Heart right ventricle (tissue), 16 donors: ENCODE measurements at regions not wholly inside any gene's neighbourhood (a gene's known extent, or its start where the extent isn't known, plus 50 kb on each side); places are given as distances from the start of the nearest gene placed in this dataset.
A peak's percentile ranks its signal among the peaks of the same experiment; 100 is the strongest.

Experiments used
- ATAC-seq, 8 donors: fragments of 200-7000 bp; cut with Tn5 transposase; one replicate each; pipeline ENCODE4 v1.9.1; 2020; ENCODE audit warnings: mild to moderate bottlenecking in 8 of 8, moderate library complexity in 8 of 8, moderate number of reproducible peaks in 1 of 8
- DNase-seq, 2 donors: peaks; one replicate each; pipeline ENCODE4 v3.0.0-alpha.2; 2020
- H3K27ac ChIP-seq, 10 donors: fragments of 200-600 bp; sonication (generic) in 2 of 10; one replicate each; pipeline versions ENCODE4 v1.5.0 to v1.8.0; 2020 to 2022; ENCODE audit warnings: mild to moderate bottlenecking in 3 of 10
- H3K27me3 ChIP-seq, 7 donors: fragments of 200-600 bp; one replicate each; pipeline ENCODE4 v1.8.0; 2021 to 2022; ENCODE audit warnings: mild to moderate bottlenecking in 2 of 7
- H3K36me3 ChIP-seq, 9 donors: fragments of 200-600 bp; sonication (generic) in 1 of 9; one replicate each; pipeline versions ENCODE4 v1.5.0 to v1.8.0; 2020 to 2022; ENCODE audit warnings: mild to moderate bottlenecking in 2 of 9
- H3K4me1 ChIP-seq, 9 donors: fragments of 200-600 bp; sonication (generic) in 1 of 9; one replicate each; pipeline versions ENCODE4 v1.5.0 to v1.8.0; 2020 to 2022; ENCODE audit warnings: mild to moderate bottlenecking in 4 of 9
- H3K4me3 ChIP-seq, 10 donors: fragments of 200-600 bp; sonication (generic) in 2 of 10; one replicate each; pipeline versions ENCODE4 v1.5.0 to v1.8.0; 2020 to 2022; ENCODE audit warnings: mild to moderate bottlenecking in 7 of 10, moderate library complexity in 2 of 10
- H3K9me3 ChIP-seq, 11 donors: fragments of 200-600 bp in 10 of 11; sonication (generic) in 2 of 11; one replicate each; pipeline versions ENCODE4 v1.5.0 to v1.8.0; 2013 to 2022; ENCODE audit warnings: mild to moderate bottlenecking in 2 of 11, control low read depth in 1 of 11, moderate library complexity in 1 of 11
- WGBS, 2 donors: extraction: QIAGEN DNeasy Blood & Tissue Kit; methylation state at CpG; one replicate each; pipeline ENCODE4 v1.1.7; 2013; ENCODE audit warnings: inconsistent platforms in 1 of 2; 5-methylcytosine and 5-hydroxymethylcytosine counted together
- intact Hi-C, 10 donors: fragments of 100-400 bp; cut with DNase I; formaldehyde crosslinking; loops; one replicate each; pipeline versions ENCODE4 v1.11.1 to v1.14.2; 2022
- TF ChIP-seq, protein P1 (sequence below), 9 donors: fragments of 200-600 bp; sonication (generic) in 2 of 9; IDR thresholded peaks; one replicate each; pipeline versions ENCODE4 v1.5.0 to v1.8.0; 2021 to 2022; ENCODE audit warnings: antibody characterized with exemption in 9 of 9, mild to moderate bottlenecking in 5 of 9, moderate library complexity in 1 of 9
- donor health status: Arrhythmogenic right ventricular cardiomyopathy.
- donor health status: ischemic (EF 13 %, LVEDD 7.1; RV severe dilation, severe dysfunction).
- donor health status: healthy with polysubstance abuse.
- donor health status: DM: no; HTN: yes; CAD: no.
- donor health status: DM: no; HTN: no; CAD: no.
- donor health status: ischemic (EF 25% LVEDD 6.9; RV normal size, moderate dysfunction).
- donor health status: ischemic (EF 25% LVEDD 5.7; RV mildly dilated, moderate dysfunction).
- donor health status: healthy.
- donor health status: DM: yes; HTN: yes; CAD: no.
- donor health status: Ischemic cardiomyopathy.
- donor health status: ischemic (EF 35%, LVEDD 5.7; RV mildly dilated, moderate dysfunction).
- donor health status: nonischemic (EF 11% LVEDD 7.7; RV severe dilation, severe dysfunction).
- donor health status: DM: yes; HTN: yes; CAD: no.
- donor health status: PGD.
- donor health status: ischemic (EF 29% LVEDD 5.4; RV normal size, mild dysfunction).
- donor health status: nonischemic (EF 23%, LVEDD 6.1; RV moderate dilation, normal function).

DNA sequence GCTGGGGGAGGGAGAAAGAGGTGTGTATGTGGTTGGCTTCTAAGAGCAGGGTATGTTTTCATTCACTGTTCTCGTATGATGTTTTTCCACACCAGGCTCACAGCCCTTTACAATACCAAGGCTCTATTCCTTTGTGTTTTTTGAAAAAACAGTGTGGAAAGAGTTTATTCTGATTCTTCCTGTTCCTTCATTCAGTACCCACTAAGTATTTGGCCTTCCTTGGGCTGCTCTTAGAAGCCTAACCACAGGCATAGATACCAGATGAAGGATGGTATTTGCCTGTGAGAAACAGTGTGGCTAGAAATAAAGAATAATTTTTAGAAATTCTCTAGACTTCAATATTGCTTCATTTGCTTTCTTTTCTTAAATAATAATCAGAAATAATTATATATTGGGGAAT lies 518.0 kb upstream of the DIPK2B start:
- Histone ChIP-seq H3K4me3 (no peak overlapping the region), H3K4me1 (peaks cover 0 to 23% (median 0%) of the 10 kb centered on the region in 9 donors), H3K27me3 (peaks cover 0 to 36% (median 0%) of the 10 kb centered on the region in 7 donors), H3K36me3 (no peaks in the 10 kb centered on the region), H3K27ac (no peak overlapping the region), H3K9me3 (no peaks in the 10 kb centered on the region)
- WGBS, 2 donors: 82 to 95% methylated on average over 1 of the region's 1 CpG
- ATAC-seq: no peak
- TF ChIP-seq, protein P1, sequence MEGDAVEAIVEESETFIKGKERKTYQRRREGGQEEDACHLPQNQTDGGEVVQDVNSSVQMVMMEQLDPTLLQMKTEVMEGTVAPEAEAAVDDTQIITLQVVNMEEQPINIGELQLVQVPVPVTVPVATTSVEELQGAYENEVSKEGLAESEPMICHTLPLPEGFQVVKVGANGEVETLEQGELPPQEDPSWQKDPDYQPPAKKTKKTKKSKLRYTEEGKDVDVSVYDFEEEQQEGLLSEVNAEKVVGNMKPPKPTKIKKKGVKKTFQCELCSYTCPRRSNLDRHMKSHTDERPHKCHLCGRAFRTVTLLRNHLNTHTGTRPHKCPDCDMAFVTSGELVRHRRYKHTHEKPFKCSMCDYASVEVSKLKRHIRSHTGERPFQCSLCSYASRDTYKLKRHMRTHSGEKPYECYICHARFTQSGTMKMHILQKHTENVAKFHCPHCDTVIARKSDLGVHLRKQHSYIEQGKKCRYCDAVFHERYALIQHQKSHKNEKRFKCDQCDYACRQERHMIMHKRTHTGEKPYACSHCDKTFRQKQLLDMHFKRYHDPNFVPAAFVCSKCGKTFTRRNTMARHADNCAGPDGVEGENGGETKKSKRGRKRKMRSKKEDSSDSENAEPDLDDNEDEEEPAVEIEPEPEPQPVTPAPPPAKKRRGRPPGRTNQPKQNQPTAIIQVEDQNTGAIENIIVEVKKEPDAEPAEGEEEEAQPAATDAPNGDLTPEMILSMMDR (IDR thresholded peaks at IDR 0.05): no peak
- intact Hi-C loops: no loop called here
- DNase-seq: no peak

DNA sequence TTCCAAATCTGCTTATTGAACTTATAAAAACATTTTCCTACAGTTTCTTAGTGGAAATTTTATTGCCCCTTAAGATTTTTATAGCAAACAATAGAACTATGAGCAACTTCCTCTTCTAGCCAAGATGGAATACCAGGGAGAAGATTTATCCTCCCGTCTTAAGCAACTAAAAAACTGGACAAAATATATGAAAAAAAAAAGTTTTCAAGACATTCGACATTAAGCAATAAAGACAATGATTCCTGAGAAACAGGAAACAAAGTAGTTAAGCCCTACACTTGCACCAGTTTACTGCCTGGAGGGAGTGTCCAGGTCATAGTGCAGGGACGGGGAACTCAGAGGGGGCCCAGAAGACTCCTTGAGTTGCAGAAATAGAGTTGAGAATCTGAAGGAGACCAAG lies 516.1 kb upstream of the DIPK2B start:
- intact Hi-C loops: no loop called here
- no peak for DNase-seq
- H3K4me3 ChIP-seq: no peak overlapping the region
- H3K4me1 ChIP-seq: peaks cover 0 to 23% (median 0%) of the 10 kb centered on the region in 9 donors
- H3K36me3 ChIP-seq: no peaks in the 10 kb centered on the region
- peak overlapping the region in 2 of 10 donors; percentile 12 to 26 for H3K27ac ChIP-seq
- no peak for ATAC-seq
- 40 to 67% methylated on average over 3 of the region's 3 CpGs for WGBS, 2 donors
- H3K9me3 ChIP-seq: no peaks in the 10 kb centered on the region
- TF ChIP-seq, protein P1 (IDR thresholded peaks at IDR 0.05): no peak
- peaks cover 0 to 54% (median 0%) of the 10 kb centered on the region in 7 donors for H3K27me3 ChIP-seq

DNA sequence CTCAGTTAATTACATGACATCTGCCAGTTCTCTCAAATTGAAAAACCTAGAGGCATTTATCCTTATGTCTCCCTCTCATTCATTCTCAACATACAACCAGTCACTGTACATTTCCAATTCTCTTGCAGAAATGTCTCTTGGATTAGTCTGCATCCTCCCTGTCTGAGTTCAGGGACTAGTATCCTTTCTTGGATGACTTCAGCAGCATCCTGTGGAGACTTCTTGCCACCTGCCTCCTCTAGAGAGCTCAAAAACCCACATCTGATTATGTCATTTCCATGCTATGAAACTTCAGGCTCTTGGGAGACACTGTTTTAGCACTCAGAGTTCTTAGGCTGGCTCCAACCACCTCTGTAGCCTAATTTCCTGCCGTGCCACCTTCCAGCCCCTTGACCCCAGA lies 515.1 kb upstream of the DIPK2B start:
- TF ChIP-seq, protein P1 (IDR thresholded peaks at IDR 0.05): no peak
- intact Hi-C loops: no loop called here
- no peaks in the 10 kb centered on the region for H3K9me3 ChIP-seq
- H3K36me3 ChIP-seq: no peaks in the 10 kb centered on the region
- H3K4me1 ChIP-seq: peaks cover 0 to 23% (median 0%) of the 10 kb centered on the region in 9 donors
- peaks cover 0 to 54% (median 0%) of the 10 kb centered on the region in 7 donors for H3K27me3 ChIP-seq
- WGBS, 2 donors: 61 to 79% methylated on average over 1 of the region's 1 CpG
- H3K4me3 ChIP-seq: no peak overlapping the region
- DNase-seq (no peak), ATAC-seq (peak in 4 of 8 donors; percentile 28 to 44 (median 40))
- H3K27ac ChIP-seq: peak overlapping the region in 2 of 10 donors; percentile 22 to 26

DNA sequence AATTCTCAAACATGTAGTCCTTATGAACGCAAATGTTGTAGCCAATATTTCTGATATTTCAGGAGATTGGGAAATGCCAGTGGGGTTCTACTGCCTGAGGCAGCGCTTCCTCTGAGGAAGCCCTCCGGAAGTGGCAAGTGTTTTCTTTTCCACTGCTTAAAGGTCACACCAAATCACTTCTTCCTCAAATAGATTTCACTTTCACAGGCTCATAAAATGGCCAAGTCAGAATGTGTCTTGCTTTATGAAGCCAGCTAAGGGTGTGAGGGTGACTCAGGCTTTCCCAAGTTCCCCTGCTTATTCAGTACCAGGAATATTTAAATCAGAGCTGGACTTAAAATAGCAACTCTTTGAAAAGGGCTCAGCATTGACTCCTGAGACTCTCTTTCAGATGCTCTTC lies 514.2 kb upstream of the DIPK2B start:
- TF ChIP-seq, protein P1 (IDR thresholded peaks at IDR 0.05): no peak
- intact Hi-C loops: no loop called here
- H3K27me3 ChIP-seq: peaks cover 0 to 54% (median 0%) of the 10 kb centered on the region in 7 donors
- no peak overlapping the region for H3K27ac ChIP-seq
- H3K9me3 ChIP-seq: no peaks in the 10 kb centered on the region
- peaks cover 0 to 23% (median 0%) of the 10 kb centered on the region in 9 donors for H3K4me1 ChIP-seq
- ATAC-seq: peak in 5 of 8 donors; percentile 21 to 63 (median 33)
- H3K36me3 ChIP-seq: no peaks in the 10 kb centered on the region
- peak in 1 of 2 donors; percentile 3 for DNase-seq
- 64 to 80% methylated on average over 3 of the region's 3 CpGs for WGBS, 2 donors
- no peak overlapping the region for H3K4me3 ChIP-seq
